ENCODE measurements at regions not wholly inside any gene's neighbourhood (a gene's known extent, or its start where the extent isn't known, plus 50 kb on each side); places are given as distances from the start of the nearest gene placed in this dataset.

DNA sequence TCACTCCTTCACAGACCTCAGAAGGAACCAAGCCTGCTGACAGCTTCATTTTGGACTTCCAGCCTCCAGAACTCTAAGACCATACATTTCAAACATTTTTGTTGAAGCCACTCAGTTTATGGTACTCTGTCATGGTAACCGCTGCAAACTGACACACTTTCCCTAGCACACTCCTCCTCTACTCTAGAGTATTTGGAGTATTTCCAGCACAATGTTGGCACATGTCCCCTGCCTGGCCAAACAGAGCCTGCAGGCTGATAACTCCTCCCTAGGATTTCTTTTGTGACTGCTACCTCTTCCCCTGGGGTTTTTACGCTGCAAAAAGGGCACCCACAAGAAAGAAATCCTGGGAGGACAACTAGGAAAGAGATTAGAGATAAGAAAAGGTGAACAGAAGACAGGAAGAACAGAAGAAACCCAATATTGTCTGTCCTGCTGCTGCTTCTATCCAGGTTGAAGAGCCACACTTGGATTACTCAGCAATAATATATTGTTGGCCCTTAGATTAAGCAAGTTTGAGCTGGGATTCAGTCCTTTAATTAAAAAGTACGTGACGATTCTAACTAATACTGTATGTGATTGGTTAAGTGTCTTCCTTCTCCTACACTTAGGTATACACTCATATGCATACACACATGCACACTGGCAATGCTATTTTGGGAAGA lies 844.1 kb downstream of the LTN1 start:
- DNase-seq (ENCODE audit: low read depth, low spot score) (no peak), FAIRE-seq (no peak)
- H3K27me3 ChIP-seq (ENCODE audit: control insufficient read depth in 2 of 2, insufficient read depth in 2 of 2, low read length in 2 of 2): no peaks in the 10 kb centered on the region
- no peak overlapping the region for H3K4me3 ChIP-seq (replicated peaks in 1 of 3; ENCODE audit: insufficient read depth in 1 of 3, low read depth in 1 of 3, low read length in 3 of 3)
- TF ChIP-seq EZH2 (IDR thresholded peaks at IDR 0.05; ENCODE audit: borderline replicate concordance, low read depth, low read length, severe bottlenecking) (no peak), GATA2 (IDR thresholded peaks at IDR 0.05; ENCODE audit: insufficient read depth, insufficient read length, low read depth, low read length) (no peak), FOS (IDR thresholded peaks at IDR 0.05; ENCODE audit: borderline replicate concordance, insufficient read depth, low read length) (no peak), JUN (IDR thresholded peaks at IDR 0.05; ENCODE audit: borderline replicate concordance, insufficient read depth, insufficient read length, low read depth) (no peak), POLR2AphosphoS5 (IDR thresholded peaks at IDR 0.05; ENCODE audit: insufficient read depth, low read depth, low read length) (no peak), POLR2A (IDR thresholded peaks at IDR 0.05; ENCODE audit: low read depth, low read length) (no peak), CTCF (IDR thresholded peaks at IDR 0.05; ENCODE audit: extremely low read depth in 1 of 2, insufficient read depth in 1 of 2, low read depth in 1 of 2, low read length in 2 of 2) (no peak), MYC (IDR thresholded peaks at IDR 0.05; ENCODE audit: low read depth, low read length) (no peak)
- TF ChIP-seq, protein P1, sequence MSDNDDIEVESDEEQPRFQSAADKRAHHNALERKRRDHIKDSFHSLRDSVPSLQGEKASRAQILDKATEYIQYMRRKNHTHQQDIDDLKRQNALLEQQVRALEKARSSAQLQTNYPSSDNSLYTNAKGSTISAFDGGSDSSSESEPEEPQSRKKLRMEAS (IDR thresholded peaks at IDR 0.05; ENCODE audit: insufficient read depth, insufficient read length): no peak
- H3K79me2 ChIP-seq (ENCODE audit: control insufficient read depth, insufficient read depth, low read length): no peaks in the 10 kb centered on the region
- POLR2A ChIA-PET: no interaction called here
- BruUV-seq (replicated peaks): no TSS peak
- no peak overlapping the region for H3K4me2 ChIP-seq (ENCODE audit: insufficient read depth, low read length)
- no peak overlapping the region for H3K9ac ChIP-seq (replicated peaks; ENCODE audit: extremely low read depth, insufficient read depth, low read length)
- no peaks in the 10 kb centered on the region for H3K9me1 ChIP-seq (replicated peaks; ENCODE audit: control insufficient read depth, extremely low read depth, insufficient read depth, low read length)
- H3K27ac ChIP-seq (ENCODE audit: insufficient read depth, low read depth, low read length): no peak overlapping the region
- H3K4me1 ChIP-seq (ENCODE audit: control insufficient read depth, extremely low read depth, insufficient read depth, low read length): no peaks in the 10 kb centered on the region
- CTCF ChIA-PET: no interaction called here
- intact Hi-C loops (cut with micrococcal nuclease) (no loop called here), dilution Hi-C loops (cut with MboI; ENCODE audit: extremely low pct_ligation_motif_present, low sequenced_read_pairs) (no loop called here)
- no peaks in the 10 kb centered on the region for H3K36me3 ChIP-seq (ENCODE audit: control insufficient read depth in 2 of 2, extremely low read depth in 1 of 2, insufficient read depth in 2 of 2, low read length in 2 of 2)
- no peaks in the 10 kb centered on the region for H3K9me3 ChIP-seq (replicated peaks; ENCODE audit: control insufficient read depth, insufficient read depth, low read length)
- H4K20me1 ChIP-seq (replicated peaks; ENCODE audit: control insufficient read depth, extremely low read depth, insufficient read depth, low read length): no peaks in the 10 kb centered on the region
- H2AFZ ChIP-seq (ENCODE audit: low read depth, low read length): no peak overlapping the region
